Epithelial cell of proximal tubule (primary cell): ENCODE measurements at regions not wholly inside any gene's neighbourhood (a gene's known extent, or its start where the extent isn't known, plus 50 kb on each side); places are given as distances from the start of the nearest gene placed in this dataset.

Experiments used
- DNase-seq: peaks from one replicate; pipeline ENCODE4 v3.0.0-alpha.2; 2011; ENCODE audit warnings: low read depth
- H3K4me3 ChIP-seq: 2 replicates; pipeline ENCODE4 v1.5.1; 2011; ENCODE audit warnings: low read depth, mild to moderate bottlenecking, low read length
- TF ChIP-seq, protein P1 (sequence below): conservative IDR thresholded peaks from 2 replicates; pipeline ENCODE4 v1.5.1; 2012; ENCODE audit warnings: low read depth, mild to moderate bottlenecking, low read length

DNA sequence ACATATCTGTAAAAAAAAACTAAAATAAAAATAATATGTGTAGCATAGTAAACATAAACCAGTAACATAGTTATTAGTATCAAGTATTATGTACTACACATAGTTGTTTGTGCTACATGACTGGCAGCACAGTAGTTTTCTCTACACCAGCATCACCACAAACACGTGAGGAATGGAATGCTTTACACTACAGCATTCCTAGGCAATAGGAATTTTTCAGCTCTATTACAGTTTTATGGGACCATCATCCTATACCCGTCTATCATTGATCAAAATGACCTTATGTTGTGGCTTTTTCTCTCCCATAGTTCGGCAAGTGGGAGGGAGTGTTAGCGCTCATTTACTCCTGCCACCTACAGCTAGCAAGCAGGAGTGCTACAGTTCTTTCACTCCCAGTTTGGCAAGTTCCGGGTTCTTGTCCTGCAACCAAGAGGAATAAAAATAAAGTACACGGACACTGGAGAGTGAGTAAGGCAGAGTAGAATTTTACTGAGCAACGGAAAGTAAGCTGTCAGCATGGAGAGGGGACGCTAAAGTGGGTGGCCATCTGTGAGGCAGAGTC is 196.8 kb upstream of the HSF2 start:
- H3K4me3 ChIP-seq = no peak overlapping the region
- no peak for DNase-seq
- TF ChIP-seq, protein P1, sequence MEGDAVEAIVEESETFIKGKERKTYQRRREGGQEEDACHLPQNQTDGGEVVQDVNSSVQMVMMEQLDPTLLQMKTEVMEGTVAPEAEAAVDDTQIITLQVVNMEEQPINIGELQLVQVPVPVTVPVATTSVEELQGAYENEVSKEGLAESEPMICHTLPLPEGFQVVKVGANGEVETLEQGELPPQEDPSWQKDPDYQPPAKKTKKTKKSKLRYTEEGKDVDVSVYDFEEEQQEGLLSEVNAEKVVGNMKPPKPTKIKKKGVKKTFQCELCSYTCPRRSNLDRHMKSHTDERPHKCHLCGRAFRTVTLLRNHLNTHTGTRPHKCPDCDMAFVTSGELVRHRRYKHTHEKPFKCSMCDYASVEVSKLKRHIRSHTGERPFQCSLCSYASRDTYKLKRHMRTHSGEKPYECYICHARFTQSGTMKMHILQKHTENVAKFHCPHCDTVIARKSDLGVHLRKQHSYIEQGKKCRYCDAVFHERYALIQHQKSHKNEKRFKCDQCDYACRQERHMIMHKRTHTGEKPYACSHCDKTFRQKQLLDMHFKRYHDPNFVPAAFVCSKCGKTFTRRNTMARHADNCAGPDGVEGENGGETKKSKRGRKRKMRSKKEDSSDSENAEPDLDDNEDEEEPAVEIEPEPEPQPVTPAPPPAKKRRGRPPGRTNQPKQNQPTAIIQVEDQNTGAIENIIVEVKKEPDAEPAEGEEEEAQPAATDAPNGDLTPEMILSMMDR = no peak

DNA sequence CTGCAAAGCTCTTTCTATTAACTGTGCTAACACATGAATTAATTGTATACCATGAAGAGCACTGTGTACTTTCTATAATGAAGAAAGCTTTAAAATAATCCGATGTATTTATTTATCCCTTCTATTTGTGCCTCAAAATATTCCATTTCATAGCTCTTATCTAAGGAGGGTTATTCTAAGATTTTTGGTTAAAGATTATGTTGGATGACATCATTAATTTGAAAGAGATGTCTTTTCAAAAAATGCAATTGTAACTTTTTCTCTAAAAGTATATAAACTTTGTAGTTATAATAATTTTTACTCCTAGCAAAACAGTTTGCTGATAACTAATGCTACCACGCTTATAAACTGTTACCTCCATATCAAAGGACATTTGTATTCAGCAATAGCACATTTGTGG is 192.4 kb upstream of the HSF2 start:
- TF ChIP-seq, protein P1 = no peak
- H3K4me3 ChIP-seq = no peak overlapping the region
- DNase-seq = no peak

DNA sequence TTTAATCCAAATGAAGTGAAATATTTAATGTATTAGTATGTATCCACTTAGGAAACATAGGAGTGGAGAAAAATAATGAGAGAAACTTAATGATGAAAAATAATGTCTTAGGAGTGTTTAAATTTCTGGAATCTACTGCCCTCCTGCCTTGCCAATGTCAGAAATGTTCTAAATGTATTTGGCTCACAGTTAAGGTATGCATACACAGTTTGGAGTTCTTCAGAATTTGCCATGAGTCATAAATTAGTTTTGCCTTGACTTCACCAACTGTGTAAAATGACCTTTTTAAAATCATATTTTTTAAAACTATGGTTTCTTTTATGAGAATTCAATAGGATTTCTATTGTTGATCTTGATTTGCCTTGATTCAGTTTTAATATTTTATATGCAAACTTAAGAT is 191.7 kb upstream of the HSF2 start:
- DNase-seq = no peak
- no peak overlapping the region for H3K4me3 ChIP-seq
- TF ChIP-seq, protein P1 = no peak

DNA sequence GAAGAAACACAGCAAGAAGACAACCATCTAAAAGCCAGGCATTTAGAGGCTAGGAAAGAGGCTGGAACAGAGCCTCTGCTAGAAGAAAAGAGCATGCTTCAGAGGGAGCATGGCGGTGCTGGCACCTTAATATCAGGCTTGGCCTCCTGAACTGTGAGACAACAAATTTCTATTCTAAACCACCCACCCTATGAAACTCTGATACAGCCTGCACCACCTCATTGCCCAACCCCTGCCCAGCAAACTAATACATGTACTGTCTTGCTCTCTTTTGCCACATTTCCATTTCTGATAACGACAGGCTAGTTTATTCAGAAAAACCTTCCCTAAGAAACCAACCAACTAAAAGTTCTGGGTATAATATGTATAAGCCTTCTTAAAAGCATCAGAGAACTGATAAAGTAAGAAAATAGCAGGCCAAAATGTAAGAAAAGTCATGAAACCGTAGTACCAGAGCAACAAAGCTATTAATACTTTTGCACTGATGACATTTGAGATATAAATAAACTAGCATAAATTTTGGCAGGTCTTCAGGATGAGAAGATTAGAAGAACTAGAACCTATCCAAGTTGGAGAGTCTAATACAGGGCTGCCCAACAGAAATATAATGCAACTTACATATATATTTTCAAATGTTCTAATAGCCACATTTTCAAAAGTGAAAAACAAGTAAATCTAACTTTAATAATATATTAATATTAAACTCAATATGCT is 184.7 kb upstream of the HSF2 start:
- DNase-seq = no peak
- no peak overlapping the region for H3K4me3 ChIP-seq
- TF ChIP-seq, protein P1 = no peak

DNA sequence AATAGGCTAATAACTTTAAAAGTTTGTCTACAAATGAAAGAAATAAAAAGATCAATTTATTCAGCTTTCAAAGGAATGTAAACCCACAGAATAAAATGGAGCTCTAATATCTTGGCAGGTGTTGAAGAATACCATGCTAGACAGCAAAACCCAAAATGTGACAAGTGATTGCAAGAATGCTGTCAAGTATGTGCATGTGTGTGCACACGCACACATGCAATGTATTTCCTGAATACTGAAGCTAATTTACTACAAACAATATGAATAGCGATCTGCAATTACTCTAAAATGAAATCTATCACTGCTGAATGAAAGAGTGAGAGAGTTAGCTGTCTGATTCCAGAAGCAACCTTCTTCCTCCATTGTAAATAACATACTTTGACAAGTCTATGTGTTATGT is 179.2 kb upstream of the HSF2 start:
- DNase-seq = no peak
- TF ChIP-seq, protein P1 = no peak
- no peak overlapping the region for H3K4me3 ChIP-seq

DNA sequence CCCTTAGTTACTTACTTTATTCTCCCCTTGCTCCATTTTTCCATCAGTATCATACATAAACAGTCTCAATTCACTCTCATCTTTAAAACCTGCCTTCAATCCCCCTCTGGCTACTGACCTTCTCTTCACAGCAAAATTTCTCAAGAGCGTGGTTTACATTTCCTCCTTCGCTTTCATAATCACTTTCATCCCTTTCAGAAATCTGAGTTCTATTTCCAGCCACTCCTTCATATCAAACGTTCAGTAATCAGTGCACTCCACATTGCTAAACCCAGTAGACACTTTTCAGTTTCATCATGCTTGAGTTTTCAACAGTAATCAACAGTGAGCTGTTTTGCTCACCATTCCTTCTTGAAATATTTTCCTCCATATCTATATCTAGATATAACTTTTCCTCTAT is 176.7 kb upstream of the HSF2 start:
- no peak overlapping the region for H3K4me3 ChIP-seq
- no peak for DNase-seq
- TF ChIP-seq, protein P1 = no peak

DNA sequence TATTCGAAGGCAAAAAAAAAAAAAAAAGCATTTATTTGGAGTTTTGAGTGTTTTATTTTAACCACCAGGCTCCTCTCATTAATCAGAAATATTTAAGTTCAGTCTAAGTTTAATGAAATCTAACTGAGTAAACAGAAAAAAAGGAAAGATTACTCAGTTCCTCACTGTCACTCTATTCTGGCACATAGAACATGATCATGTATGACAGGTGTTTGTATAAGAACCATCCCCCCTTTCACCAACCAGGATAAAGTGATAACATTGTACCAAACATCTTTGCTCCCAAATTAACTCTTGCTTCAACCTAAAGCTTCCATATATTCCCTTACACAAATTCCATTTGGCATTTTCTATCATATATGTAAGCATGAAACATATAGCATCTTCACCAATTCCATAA is 176.2 kb upstream of the HSF2 start:
- TF ChIP-seq, protein P1 = no peak
- DNase-seq = no peak
- H3K4me3 ChIP-seq = no peak overlapping the region
